Motor neuron (in vitro differentiated cells): ENCODE measurements at regions not wholly inside any gene's neighbourhood (a gene's known extent, or its start where the extent isn't known, plus 50 kb on each side); places are given as distances from the start of the nearest gene placed in this dataset.

Source experiments
- ATAC-seq, 8 experiments: fragments of 200-7000 bp; cut with Tn5 transposase; replicated peaks in 6 of 8; 2 replicates each; pipeline ENCODE4 v1.8.0; 2021; ENCODE audit warnings: mild to moderate bottlenecking in 8 of 8, moderate library complexity in 8 of 8
- H3K27ac ChIP-seq, 2 donors: fragments of 250-450 bp; sonication (Bioruptor Pico); 2 replicates each; pipeline ENCODE4 v1.9.0; 2021; ENCODE audit warnings: antibody characterized with exemption in 2 of 2, mild to moderate bottlenecking in 2 of 2, moderate library complexity in 1 of 2
- H3K4me1 ChIP-seq, 2 donors: fragments of 250-450 bp; sonication (Bioruptor Pico); replicated peaks in 1 of 2; 2 replicates each; pipeline ENCODE4 v1.6.1; 2021; ENCODE audit warnings: antibody characterized with exemption in 2 of 2, mild to moderate bottlenecking in 2 of 2, moderate library complexity in 1 of 2
- H3K4me3 ChIP-seq, 5 donors: fragments of 250-450 bp; sonication (Bioruptor Pico); 2 replicates each; pipeline ENCODE4 v1.9.0; 2021; ENCODE audit warnings: antibody characterized with exemption in 5 of 5, mild to moderate bottlenecking in 5 of 5, moderate library complexity in 4 of 5
- WGBS, 10 experiments: fragments of 450-650 bp; shearing (Covaris generic); methylation state at CpG; one replicate each; pipeline ENCODE4 v1.0.0; 2022; 5-methylcytosine and 5-hydroxymethylcytosine counted together
- in situ Hi-C, 9 experiments: fragments of 400-800 bp; cut with MboI; loops; one replicate each; pipeline ENCODE4 v1.15.0; 2021; ENCODE audit warnings: low sequenced_read_pairs in 9 of 9, low pct_unique_long_range_greater_than_20kb in 2 of 9; ENCODE audit not compliant: unreplicated experiment in 9 of 9

- ATAC-seq, result no peak
- Histone ChIP-seq H3K27ac (no peak overlapping the region), H3K4me3 (no peak overlapping the region), H3K4me1 (peaks cover 0 to 3% of the 10 kb centered on the region in 2 donors)
- in situ Hi-C loops, result no loop called here
- 0 to 80% (median 36%) methylated on average over 1 to 2 of the region's 2 CpGs for WGBS, 10 experiments
Observed at GRCh38 chr3:83048556-83048955, 1287.1 kb upstream of the GBE1 start.

DNA sequence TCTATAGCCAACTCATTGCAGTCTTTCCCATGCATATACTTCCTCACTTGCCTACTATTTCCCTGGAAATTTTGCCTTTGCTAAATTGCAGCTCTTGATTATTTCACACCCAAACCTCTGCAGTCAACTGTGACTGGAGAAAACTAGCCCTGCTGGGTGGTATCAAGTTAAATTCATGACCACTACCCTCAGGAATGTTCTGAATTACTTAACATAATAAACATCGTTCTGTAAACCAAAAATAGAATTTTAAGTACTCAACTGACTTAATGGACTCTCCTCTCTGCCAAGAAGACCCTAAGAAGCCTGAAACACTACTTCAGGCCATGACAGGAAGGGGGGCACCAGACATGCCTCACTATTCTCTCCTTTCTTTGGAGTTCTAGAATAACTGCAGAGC lies 1278.0 kb upstream of the GBE1 start:
- no peak for ATAC-seq
- no peak overlapping the region for H3K4me3 ChIP-seq
- H3K27ac ChIP-seq, result no peak overlapping the region
- no peaks in the 10 kb centered on the region for H3K4me1 ChIP-seq
- 0 to 100% (median 50%) methylated on average over 1 of the region's 1 CpG; no CpG with 5 or more reads in 3 of the 10 experiments for WGBS, 10 experiments
- in situ Hi-C loops, result no loop called here

DNA sequence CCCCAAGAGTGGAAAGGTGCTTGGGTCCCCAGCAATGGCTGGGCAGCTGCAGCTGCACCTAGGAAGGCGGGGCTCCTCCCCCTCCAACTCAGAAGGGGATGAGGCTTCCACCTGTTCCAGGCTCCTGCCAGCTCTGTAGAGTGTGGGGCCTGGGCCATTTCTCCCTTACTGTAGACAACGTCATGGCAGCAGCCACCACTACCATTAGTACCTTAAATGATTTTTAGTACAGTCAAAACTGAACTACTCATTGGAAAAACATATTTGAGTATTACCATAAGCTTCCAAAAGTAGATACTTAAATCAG lies 1274.2 kb upstream of the GBE1 start:
- ATAC-seq, result no peak
- in situ Hi-C loops, result no loop called here

DNA sequence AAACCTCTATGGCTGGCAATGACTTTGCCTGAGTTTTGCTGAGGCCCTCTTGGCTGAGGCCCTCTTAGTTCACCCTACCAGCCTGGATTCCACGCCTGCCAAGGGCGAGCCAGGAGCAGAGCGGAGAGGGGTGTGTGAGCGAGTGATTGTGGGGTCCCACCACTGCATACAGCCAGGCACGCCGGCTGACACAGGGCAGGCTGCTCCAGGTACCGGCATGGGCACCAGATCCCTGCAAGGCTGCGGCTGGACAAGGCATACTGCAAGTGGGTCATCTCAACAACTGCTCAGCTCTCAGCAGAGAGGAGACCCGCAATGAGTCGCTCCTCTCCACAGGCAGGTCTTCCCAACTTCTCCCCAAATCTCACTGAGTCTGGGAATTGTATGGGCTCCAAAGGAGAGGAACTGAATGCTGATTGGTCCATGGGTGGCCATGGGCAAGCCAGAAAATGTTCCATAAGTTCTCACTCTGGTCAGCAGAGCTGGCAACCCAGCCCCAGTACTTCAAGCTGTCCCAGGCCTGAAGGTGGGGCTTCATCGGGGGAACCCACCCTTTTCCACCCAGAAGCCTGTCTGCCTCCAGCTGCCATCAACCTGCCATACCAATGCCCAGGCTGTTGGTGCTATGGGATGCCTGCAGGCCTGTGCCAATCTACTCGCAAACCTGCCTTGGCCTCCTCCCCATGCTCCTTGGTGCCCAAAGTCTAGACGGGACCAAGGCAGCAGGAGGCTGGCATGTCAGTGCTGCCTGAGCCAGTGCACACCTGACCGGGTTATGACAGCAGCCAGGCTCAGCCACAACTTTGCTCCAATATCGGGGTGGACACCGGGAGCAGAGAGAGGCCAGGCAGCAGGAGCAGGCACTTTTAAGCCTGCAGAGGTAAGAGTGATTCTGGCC lies 1273.6 kb upstream of the GBE1 start:
- ATAC-seq, result no peak
- H3K27ac ChIP-seq, result no peak overlapping the region
- in situ Hi-C loops, result no loop called here
- 0 to 92% (median 43%) methylated on average over 2 to 5 of the region's 16 CpGs; no CpG with 5 or more reads in 6 of the 10 experiments for WGBS, 10 experiments
- H3K4me1 ChIP-seq, result no peaks in the 10 kb centered on the region
- H3K4me3 ChIP-seq, result no peak overlapping the region

More for the DNA sequence above, 1274.2 kb upstream of the GBE1 start:
- Histone ChIP-seq H3K4me1 (no peaks in the 10 kb centered on the region), H3K4me3 (no peak overlapping the region), H3K27ac (no peak overlapping the region)
- 6 to 100% (median 67%) methylated on average over 1 to 2 of the region's 2 CpGs; no CpG with 5 or more reads in 6 of the 10 experiments for WGBS, 10 experiments

GRCh38 chr3:83033133-83033532 lies 1271.7 kb upstream of the GBE1 start:
- no peak for ATAC-seq
- Histone ChIP-seq H3K4me1 (no peaks in the 10 kb centered on the region), H3K4me3 (no peak overlapping the region), H3K27ac (no peak overlapping the region)
- in situ Hi-C loops, result no loop called here

DNA sequence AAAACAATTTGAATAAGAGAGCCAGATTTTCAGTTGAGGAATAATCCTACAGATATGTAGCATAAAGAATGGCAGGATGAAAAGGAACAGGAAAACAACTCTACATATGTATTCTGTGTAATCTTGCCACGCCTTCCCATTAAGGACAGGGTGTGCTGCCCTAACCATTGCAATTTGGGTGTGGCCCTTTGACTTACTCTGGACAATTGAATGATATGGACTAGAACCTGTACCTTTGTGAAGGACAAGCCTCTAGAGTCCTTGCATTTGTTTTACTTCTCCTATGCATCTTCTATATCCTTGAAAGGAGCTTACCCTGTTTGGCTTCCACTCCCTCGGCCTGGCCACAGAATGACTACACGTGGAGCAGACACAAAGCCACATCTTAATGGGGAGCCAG lies 1261.6 kb upstream of the GBE1 start:
- H3K4me3 ChIP-seq, result no peak overlapping the region
- no peak overlapping the region for H3K27ac ChIP-seq
- no peaks in the 10 kb centered on the region for H3K4me1 ChIP-seq
- in situ Hi-C loops, result no loop called here
- 0 to 100% (median 76%) methylated on average over 1 to 3 of the region's 3 CpGs; no CpG with 5 or more reads in 1 of the 10 experiments for WGBS, 10 experiments
- peak in 1 of 8 experiments; percentile 49 for ATAC-seq

GRCh38 chr3:83011481-83011880 lies 1250.0 kb upstream of the GBE1 start:
- no peak for ATAC-seq
- WGBS, 10 experiments, result 0 to 91% (median 30%) methylated on average over 1 to 4 of the region's 4 CpGs; no CpG with 5 or more reads in 2 of the 10 experiments

DNA sequence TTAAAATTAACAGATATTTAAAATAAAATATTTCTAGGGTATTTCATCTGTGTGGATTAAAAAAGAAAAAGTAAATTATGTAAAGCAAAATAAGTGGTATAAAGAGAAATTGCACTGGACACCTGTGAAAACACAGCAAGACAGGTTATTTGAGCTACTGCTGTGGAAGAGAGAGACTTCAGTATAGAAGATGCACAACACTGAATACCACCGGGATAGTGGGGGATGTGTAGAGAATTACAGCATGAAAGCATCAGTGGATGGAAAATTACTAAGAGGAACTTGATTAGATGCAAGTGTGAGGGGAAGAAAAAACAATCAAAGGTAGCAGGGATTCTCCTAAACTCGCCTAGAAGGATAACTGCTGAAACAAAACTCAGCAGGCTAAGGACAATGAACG lies 1242.5 kb upstream of the GBE1 start:
- Histone ChIP-seq H3K4me1 (no peaks in the 10 kb centered on the region), H3K27ac (no peak overlapping the region), H3K4me3 (no peak overlapping the region)
- in situ Hi-C loops, result no loop called here
- 0 to 82% (median 62%) methylated on average over 1 to 3 of the region's 3 CpGs for WGBS, 10 experiments
- ATAC-seq, result no peak

More at GRCh38 chr3:83011481-83011880, 1250.0 kb upstream of the GBE1 start:
- Histone ChIP-seq H3K4me3 (no peak overlapping the region), H3K27ac (no peak overlapping the region), H3K4me1 (no peaks in the 10 kb centered on the region)
- in situ Hi-C loops, result no loop called here

DNA sequence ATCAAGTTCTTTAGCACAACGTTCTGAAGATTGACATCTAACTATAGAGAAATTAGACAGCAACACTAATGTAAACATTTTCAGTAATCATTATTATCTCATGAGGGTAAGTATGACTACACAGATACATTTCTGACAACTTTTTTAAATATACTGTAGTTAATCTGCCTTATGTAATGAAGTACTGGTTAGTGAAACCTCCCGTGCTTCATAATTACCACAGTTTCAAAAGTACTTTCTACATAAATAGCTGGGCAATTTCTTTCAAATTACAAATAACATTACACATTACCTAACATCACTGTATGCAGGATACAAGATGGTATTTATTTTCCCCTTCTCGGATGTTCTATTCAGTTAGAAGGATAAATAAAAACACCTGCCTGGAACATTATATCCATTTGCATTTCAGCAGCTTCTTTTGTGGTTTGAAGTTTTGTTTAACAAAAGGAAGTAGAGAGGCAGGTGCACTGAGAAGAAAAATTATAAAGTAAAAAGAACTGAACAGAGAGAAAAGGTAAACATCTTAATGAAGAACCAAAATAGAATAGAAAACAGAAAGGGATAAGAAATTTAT lies 1241.5 kb upstream of the GBE1 start:
- H3K4me1 ChIP-seq, result no peaks in the 10 kb centered on the region
- 0 to 64% (median 31%) methylated on average over 1 to 3 of the region's 3 CpGs for WGBS, 10 experiments
- ATAC-seq, result no peak
- in situ Hi-C loops, result no loop called here
- no peak overlapping the region for H3K27ac ChIP-seq
- H3K4me3 ChIP-seq, result no peak overlapping the region

DNA sequence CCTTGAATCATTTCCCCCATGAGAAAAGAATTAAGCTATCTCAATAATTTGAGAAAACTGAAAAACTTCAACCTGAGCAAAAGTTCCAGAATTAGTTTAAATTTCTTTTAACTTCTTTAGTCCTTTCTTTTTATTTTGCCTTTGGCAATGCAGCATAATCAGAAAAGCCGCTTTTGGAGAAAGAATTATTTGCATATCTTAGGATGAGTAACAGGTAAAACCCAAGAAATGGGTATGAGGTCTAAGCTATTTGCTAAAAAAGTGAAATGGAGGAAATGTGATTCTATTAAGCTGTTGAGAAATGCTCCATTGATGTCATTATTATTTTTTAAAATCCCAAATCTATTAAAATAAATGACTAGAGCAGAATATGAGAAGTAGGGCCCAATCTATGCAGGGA lies 1238.3 kb upstream of the GBE1 start:
- Histone ChIP-seq H3K4me3 (no peak overlapping the region), H3K4me1 (no peaks in the 10 kb centered on the region), H3K27ac (no peak overlapping the region)
- in situ Hi-C loops, result no loop called here
- 0 to 100% (median 93%) methylated on average over 1 of the region's 1 CpG; no CpG with 5 or more reads in 1 of the 10 experiments for WGBS, 10 experiments
- ATAC-seq, result no peak

GRCh38 chr3:82978368-82978767 lies 1216.9 kb upstream of the GBE1 start:
- ATAC-seq, result peak in 3 of 8 experiments; percentile 24 to 58 (median 43)
- H3K4me3 ChIP-seq, result no peak overlapping the region
- no peak overlapping the region for H3K27ac ChIP-seq
- in situ Hi-C loops, result no loop called here
- WGBS, 10 experiments, result 0 to 84% (median 65%) methylated on average over 1 to 3 of the region's 3 CpGs; no CpG with 5 or more reads in 1 of the 10 experiments
- no peaks in the 10 kb centered on the region for H3K4me1 ChIP-seq

- WGBS, 10 experiments, result 0 to 100% (median 83%) methylated on average over 2 to 3 of the region's 3 CpGs; no CpG with 5 or more reads in 2 of the 10 experiments
- no peak for ATAC-seq
- no peak overlapping the region for H3K27ac ChIP-seq
- no peak overlapping the region for H3K4me3 ChIP-seq
- no peaks in the 10 kb centered on the region for H3K4me1 ChIP-seq
- in situ Hi-C loops, result no loop called here
Observed at GRCh38 chr3:82977871-82978270, 1216.4 kb upstream of the GBE1 start.

- in situ Hi-C loops, result no loop called here
- no peak overlapping the region for H3K27ac ChIP-seq
- ATAC-seq, result peak in 3 of 8 experiments; percentile 44 to 96 (median 69)
- H3K4me3 ChIP-seq, result no peak overlapping the region
- WGBS, 10 experiments, result 0 to 100% (median 58%) methylated on average over 1 of the region's 1 CpG; no CpG with 5 or more reads in 2 of the 10 experiments
- H3K4me1 ChIP-seq, result no peaks in the 10 kb centered on the region
Observed at GRCh38 chr3:82973791-82974190, 1212.3 kb upstream of the GBE1 start.

- no peak overlapping the region for H3K27ac ChIP-seq
- in situ Hi-C loops, result no loop called here
- no peak for ATAC-seq
- H3K4me1 ChIP-seq, result no peaks in the 10 kb centered on the region
- H3K4me3 ChIP-seq, result no peak overlapping the region
Observed at GRCh38 chr3:82960379-82960778, 1198.9 kb upstream of the GBE1 start.
